Esophagus muscularis mucosa (tissue), 3 donors: ENCODE measurements at regions not wholly inside any gene's neighbourhood (a gene's known extent, or its start where the extent isn't known, plus 50 kb on each side); places are given as distances from the start of the nearest gene placed in this dataset.

Source experiments
- EP300 ChIP-seq: sonication (generic); formaldehyde crosslinking; IDR thresholded peaks from one replicate; pipeline ENCODE4 v1.6.1; 2017; ENCODE audit warnings: antibody characterized with exemption
- TF ChIP-seq, protein P1 (sequence below), 3 experiments: fragments of 200-600 bp in 2 of 3; fragments of 450-650 bp in 1 of 3; sonication (generic) in 2 of 3; IDR thresholded peaks; one replicate each; pipeline ENCODE4 v1.5.1; 2017 to 2019; ENCODE audit warnings: antibody characterized with exemption in 3 of 3, mild to moderate bottlenecking in 2 of 3, moderate library complexity in 1 of 3

DNA sequence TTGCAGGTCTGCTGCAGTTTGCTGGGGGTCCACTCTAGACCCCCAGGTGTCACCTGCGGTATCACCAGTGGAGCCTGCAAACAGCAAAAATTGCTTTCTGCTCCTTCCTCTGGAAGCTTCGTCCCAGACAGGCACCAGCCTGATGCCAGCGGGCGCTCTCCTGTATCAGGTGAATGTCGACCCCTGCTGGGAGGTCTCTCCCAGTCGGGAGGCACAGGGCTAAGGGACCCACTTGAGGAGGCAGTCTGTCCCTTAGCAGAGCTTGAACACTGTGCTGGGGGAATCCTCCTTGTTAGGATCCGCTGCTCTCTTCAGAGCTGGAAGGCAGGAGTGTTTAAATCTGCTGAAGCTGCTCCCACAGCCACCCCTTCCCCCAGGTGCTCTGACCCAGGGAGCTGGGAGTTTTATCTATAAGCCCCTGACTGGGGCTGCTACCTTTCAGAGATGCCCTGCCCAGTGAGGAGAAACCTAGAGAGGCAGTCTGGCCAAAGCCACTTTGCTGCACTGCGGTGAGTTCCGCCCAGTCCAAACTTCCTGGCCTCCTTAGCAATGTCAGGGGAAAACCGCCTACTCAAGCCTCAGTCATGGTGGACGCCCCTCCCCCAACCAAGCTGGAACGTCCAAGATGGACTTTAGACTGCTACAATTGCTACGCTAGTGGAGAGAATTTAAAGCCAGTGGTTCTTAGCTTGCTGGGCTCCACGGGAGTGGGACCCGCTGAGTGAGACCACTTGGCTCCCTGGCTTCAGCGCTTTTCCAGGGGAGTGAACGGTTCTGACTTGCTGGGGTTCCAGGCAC, 652.5 kb downstream of the KCNJ3 start:
- TF ChIP-seq, protein P1, sequence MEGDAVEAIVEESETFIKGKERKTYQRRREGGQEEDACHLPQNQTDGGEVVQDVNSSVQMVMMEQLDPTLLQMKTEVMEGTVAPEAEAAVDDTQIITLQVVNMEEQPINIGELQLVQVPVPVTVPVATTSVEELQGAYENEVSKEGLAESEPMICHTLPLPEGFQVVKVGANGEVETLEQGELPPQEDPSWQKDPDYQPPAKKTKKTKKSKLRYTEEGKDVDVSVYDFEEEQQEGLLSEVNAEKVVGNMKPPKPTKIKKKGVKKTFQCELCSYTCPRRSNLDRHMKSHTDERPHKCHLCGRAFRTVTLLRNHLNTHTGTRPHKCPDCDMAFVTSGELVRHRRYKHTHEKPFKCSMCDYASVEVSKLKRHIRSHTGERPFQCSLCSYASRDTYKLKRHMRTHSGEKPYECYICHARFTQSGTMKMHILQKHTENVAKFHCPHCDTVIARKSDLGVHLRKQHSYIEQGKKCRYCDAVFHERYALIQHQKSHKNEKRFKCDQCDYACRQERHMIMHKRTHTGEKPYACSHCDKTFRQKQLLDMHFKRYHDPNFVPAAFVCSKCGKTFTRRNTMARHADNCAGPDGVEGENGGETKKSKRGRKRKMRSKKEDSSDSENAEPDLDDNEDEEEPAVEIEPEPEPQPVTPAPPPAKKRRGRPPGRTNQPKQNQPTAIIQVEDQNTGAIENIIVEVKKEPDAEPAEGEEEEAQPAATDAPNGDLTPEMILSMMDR (IDR thresholded peaks at IDR 0.05) = no peak
- TF ChIP-seq EP300 = no peak
